GM12865 (cell line): ENCODE measurements at regions not wholly inside any gene's neighbourhood (a gene's known extent, or its start where the extent isn't known, plus 50 kb on each side); places are given as distances from the start of the nearest gene placed in this dataset.
A peak's percentile ranks its signal among the peaks of the same experiment; 100 is the strongest.

Source experiments
- DNase-seq: peaks from one replicate; pipeline ENCODE4 v3.0.0; 2010; ENCODE audit warnings: low read depth
- H3K4me3 ChIP-seq: 2 replicates; pipeline ENCODE4 v1.5.1; 2011; ENCODE audit warnings: mild to moderate bottlenecking, low read depth, low read length, control low read depth
- TF ChIP-seq, protein P1 (sequence below): IDR thresholded peaks from 2 replicates; pipeline ENCODE4 v1.5.1; 2011; ENCODE audit warnings: low read length, control low read depth, low read depth, inconsistent platforms; ENCODE audit not compliant: insufficient read depth; ENCODE audit errors: missing control alignments

DNA sequence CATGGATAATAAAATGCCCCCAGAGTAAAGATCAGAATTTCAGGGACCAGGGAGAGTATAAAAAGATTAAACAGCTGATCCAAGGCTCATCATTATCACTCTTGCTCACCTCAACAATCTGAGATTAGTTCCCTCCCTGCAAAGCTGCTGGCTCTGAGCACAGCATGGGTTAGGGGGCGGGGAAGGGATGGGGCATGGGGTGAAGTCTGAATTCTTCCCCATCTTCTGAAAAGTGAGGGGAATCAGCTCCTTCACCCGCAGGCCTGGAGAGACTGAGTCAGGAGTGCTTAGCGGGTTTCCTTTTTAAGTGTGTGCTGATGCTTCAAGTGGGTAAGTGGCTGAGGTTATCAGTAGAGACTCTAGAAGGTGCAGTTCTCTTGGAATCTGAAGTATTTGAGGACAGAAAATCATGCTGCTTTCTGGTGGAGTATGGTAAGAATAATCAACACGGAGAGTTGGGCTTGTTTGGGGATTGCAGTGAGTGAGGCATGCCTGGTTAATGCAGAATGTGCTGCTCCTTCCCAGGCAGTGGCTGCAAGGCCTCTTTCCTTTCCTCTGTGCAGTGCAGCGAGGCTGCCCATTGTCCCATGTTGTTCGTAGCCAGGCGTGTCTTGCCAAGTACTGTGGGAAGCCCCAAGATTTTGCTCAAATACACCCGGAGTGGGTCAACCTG lies 59.2 kb upstream of the TRAK1 start:
- H3K4me3 ChIP-seq = no peak overlapping the region
- TF ChIP-seq, protein P1, sequence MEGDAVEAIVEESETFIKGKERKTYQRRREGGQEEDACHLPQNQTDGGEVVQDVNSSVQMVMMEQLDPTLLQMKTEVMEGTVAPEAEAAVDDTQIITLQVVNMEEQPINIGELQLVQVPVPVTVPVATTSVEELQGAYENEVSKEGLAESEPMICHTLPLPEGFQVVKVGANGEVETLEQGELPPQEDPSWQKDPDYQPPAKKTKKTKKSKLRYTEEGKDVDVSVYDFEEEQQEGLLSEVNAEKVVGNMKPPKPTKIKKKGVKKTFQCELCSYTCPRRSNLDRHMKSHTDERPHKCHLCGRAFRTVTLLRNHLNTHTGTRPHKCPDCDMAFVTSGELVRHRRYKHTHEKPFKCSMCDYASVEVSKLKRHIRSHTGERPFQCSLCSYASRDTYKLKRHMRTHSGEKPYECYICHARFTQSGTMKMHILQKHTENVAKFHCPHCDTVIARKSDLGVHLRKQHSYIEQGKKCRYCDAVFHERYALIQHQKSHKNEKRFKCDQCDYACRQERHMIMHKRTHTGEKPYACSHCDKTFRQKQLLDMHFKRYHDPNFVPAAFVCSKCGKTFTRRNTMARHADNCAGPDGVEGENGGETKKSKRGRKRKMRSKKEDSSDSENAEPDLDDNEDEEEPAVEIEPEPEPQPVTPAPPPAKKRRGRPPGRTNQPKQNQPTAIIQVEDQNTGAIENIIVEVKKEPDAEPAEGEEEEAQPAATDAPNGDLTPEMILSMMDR = no peak
- no peak for DNase-seq

GRCh38 chr3:42028474-42028873 lies 62.7 kb upstream of the TRAK1 start:
- TF ChIP-seq, protein P1 = no peak
- no peak for DNase-seq
- no peak overlapping the region for H3K4me3 ChIP-seq

DNA sequence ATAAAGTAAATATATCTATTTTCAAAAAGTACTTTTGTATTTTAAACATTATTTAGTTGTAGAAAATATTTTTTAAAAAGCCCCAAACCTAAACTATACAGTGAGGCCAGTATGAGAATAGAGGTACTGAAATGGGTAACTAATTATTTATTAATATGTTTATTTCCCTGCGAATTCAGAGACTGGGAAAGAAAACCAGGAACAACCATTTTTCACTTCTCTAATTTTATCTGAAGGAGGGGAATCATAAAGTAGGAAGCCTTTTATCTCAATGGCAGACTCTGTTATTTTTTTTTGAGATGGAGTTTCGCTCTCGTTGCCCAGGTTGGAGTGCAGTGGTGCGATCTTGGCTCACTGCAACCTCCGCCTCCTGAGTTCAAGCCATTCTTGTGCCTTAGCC lies 63.6 kb upstream of the TRAK1 start:
- no peak for DNase-seq
- TF ChIP-seq, protein P1 = no peak

DNA sequence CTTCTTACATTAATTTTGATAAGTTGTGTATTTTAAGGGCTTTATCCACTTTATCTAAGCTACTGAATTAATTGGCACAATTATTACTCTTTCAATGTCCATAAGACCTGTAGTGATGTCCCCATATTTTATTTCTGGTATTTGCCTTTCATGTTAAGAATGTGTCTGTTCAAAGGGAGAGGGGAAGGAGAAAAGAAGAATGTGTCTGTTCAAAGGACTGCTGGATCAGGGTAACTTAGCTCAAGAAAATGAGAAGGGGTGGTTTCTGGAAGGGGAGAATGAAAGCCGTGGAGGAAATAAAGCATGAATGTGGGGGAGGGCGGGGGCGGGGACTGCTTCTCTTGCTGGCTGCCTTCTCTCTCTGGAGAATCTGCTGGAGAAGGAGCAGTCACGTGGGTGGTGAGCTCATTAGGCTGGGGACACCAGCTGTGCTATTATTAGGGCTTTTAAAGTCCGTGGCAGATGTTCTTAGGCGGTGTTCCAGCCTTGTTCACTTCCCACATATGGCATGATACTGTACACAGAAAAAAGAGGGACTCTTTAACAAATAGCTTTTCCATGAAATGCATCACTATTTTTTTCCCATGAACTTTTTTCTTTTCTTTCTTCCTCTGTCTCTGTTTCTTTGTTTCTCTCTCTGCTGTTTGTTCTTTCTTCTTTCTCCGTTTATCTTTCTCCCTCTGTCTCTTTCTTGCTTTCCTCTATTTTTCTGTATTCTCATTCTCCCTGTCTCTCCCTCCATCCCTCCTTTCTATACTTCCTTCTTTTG lies 63.7 kb upstream of the ULK4 start:
- peak; percentile 62 for DNase-seq
- TF ChIP-seq, protein P1 = no peak
- H3K4me3 ChIP-seq = peak overlapping the region; percentile 33

More for the DNA sequence above, 63.6 kb upstream of the TRAK1 start:
- no peak overlapping the region for H3K4me3 ChIP-seq

DNA sequence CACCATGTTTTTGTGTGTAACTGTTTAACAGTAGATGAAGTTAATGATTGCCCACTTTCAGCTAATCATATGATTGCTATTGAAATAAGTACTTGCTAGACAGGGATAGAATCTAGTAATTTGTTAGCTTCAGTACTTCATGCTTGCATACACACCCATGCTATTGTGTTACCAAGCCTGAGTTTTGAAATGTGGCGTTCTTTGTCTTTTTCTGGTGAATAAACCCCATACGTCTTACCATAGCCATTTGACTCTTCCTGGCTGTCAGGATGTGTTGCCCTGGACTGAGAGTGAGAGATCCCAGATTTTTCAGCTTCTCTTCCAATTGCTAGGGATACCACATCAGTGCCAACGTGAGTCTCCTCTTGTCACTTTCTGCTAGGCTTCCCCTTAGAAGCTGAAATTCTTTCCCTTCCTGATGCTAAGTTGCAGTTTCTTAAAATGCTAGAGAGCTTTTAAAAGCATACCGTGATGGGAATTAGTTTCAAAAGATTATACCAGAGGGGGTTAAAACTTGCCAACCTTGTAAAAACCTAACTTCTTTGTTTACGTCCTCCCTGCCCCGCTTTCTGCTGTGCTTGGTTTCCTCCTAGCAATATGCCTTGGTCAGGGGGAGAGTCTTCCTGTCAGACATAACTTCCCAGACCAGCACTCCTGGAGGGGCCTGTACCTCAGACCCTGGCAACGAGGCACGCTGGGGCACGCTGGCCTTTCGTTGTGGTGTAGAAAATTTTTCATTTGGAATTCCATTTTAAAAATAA lies 62.9 kb upstream of the ULK4 start:
- DNase-seq = no peak
- TF ChIP-seq, protein P1 = no peak
- H3K4me3 ChIP-seq = peak overlapping the region; percentile 33; the same call in 1 of the 2 replicates

DNA sequence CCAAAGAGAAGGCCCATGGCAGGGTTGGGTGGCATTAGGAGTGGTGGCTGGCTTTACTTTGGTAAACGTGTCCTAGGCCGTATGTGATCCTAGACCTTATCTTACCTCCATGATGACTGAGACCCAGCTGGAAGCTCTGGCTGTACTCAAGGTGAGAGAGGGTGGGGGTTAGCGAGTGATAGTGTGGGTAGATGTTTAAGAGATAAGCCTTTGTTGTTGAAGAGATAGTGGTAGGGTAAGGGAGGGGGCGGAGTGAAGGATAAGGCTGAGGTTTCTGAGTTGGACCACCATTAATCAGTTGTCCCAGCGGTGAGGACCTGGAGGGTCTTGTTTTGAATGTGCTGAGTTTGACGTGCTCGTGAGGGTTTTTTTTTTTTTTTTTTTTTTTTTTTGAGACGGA lies 61.5 kb upstream of the ULK4 start:
- no peak overlapping the region for H3K4me3 ChIP-seq
- TF ChIP-seq, protein P1 = no peak
- no peak for DNase-seq
